NCI-H1694 (cell line): ENCODE measurements at regions not wholly inside any gene's neighbourhood (a gene's known extent, or its start where the extent isn't known, plus 50 kb on each side); places are given as distances from the start of the nearest gene placed in this dataset.

ENCODE experiments used
- DNase-seq: peaks from one replicate; lab custom pipeline; 2025; lab: John Stamatoyannopoulos, UW

- DNase-seq = no peak
Observed at GRCh38 chr1:55673416-55673815, 458.3 kb upstream of the USP24 start.

GRCh38 chr1:55670331-55671082 lies 455.3 kb upstream of the USP24 start:
- DNase-seq = no peak

DNA sequence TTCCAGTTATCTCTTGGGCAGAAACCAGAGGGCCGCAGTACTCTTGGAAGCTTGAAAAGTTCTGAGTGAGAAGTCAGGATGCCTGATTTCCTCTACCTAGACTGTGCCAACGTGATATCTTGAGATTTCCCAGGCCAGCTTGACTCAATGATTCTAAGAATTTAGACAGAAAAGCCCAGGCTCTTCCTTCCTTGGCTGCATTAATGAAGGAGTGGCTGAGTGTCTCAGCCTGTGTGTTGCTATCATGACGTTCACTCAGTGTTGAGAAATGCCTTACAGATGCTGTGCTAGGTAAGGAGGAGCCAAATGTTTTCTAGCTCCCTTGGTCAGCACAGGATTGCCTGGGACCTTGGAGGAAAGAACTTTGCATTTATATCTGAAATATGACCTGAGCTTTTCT lies 454.1 kb upstream of the USP24 start:
- no peak for DNase-seq

- DNase-seq = no peak
Observed at GRCh38 chr1:55662875-55663274, 447.7 kb upstream of the USP24 start.

DNA sequence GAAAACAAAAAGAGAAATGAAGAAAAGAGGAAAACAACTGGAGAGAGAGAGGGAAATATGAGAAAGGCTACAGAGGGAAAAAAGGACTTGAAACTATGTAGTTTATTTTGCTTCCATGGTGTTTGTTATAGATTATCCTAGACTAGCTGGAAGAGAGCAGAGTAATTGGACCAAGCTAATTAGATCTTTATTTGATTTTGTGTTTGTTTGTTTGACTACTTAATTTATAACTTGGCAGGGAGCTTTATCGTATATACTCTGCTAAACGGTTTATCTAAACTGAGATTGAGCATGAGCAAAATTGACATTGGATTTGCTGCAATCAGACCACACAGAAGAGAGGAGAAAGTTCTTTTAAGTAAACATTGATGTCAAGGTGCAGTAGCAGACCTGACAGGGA lies 443.8 kb upstream of the USP24 start:
- no peak for DNase-seq

DNA sequence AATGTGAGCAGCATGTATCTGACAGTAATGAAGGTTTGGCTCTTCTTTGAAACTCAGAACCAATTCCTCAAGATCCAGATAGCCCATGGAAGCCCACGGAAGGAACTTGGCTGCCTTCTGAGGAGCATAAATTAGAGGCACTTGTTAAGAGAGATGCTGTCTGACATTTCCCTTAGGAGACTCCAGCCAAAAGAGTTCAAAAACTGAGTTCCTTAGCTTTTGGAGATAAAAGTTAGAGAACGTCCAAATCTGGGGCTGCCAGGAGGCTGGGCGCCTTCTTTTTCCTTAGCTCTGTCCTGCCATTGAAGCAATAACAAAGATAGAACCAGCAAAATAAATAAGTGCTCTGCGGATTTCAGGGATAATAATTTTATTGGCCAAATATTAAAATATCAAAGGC lies 439.6 kb upstream of the USP24 start:
- no peak for DNase-seq

GRCh38 chr1:55654171-55654570 lies 439.0 kb upstream of the USP24 start:
- DNase-seq = no peak

GRCh38 chr1:55650444-55650843 lies 435.3 kb upstream of the USP24 start:
- no peak for DNase-seq

GRCh38 chr1:55646181-55646580 lies 431.0 kb upstream of the USP24 start:
- no peak for DNase-seq

DNA sequence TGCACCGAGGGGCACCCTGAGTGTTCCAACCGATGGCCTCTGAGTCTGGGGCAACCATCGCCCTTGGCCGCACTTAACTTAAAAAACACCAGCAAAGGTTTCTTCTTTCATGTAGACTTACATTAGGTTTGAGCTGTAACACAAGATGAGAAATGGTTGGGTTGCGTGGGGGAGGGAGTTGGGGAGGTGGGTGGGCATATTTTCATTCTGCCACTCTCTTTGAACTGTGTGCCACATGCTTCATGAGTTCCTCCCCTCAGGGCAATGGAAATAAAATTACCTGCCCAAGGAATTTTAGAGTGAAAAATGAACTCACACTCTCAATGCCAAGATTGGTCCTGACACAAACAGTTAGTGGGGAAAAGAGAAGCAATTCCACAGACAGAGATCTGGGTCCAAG lies 430.1 kb upstream of the USP24 start:
- no peak for DNase-seq

DNA sequence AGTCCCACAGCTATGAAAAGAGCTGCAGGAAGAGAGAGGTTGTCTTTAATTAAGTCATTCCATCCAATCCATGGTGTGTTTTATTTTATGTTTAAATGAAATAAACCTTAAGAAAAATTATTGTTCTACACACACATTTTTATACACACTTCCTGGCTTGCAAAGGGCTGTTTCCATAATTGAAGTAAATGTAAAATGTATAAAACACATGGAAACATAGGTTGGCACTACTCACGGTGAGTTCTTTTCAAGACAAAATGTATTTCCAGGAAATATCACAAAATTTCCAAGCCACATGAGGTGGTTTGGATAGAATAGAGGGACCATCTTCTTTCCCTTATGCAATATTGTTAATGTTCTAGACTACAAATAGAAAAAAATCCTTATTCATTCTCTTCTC lies 426.8 kb upstream of the USP24 start:
- no peak for DNase-seq

DNA sequence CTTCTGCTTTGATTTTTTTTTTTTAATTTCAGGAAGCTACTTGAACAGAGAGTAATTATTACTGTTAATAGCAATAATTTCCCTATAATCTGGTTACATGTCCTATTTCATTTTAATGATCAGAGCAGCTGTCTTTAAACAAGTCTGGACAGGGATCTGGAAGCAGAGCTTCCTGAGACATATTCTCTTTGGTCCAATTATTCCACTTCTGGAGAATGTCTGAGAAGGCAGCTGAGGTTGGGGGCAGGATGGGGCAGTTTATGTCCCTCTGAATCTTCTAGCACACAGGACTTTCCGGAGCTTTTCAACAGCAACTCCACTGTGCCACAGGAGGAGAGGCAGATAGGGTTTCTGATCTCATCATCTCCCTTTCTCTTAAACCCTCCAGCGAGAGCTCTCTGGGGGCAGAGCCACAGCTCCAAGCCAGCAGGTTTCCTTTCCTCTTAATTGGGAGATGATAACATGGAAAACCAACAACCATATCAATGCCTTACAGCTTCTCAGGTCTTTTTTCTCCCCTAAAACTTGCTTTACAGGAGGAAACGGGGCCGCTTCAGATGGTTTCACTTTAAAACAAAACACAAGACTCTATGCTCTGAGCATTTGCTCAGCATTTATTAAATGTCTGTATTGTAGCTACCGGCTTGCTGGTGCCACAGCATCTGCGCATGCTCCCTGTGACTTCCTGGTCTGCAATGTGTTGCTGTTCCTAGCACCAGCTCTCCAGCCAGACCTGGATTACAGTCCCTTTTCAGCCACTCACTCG lies 425.7 kb upstream of the USP24 start:
- DNase-seq = no peak

- no peak for DNase-seq
Observed at GRCh38 chr1:55639526-55639925, 424.4 kb upstream of the USP24 start.

DNA sequence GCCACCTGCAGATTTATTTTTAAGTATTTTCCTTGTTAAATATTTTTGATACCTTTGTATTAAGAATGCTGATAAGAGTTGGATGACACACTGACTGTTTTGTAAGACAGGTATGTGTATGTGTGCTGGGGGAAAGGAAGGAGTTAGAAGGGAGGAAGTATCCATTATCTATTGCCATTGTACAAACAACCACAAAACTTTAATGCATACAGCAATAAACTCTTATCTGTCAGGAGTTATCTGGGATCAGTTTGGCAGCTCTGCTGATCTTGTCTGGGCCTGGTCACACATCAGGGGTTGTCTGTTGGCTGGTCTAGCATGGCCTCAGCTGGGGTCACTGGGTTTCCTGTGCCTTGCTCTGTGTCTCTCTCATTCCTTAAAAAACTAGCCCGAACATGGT lies 423.9 kb upstream of the USP24 start:
- no peak for DNase-seq

GRCh38 chr1:55636696-55637095 lies 421.5 kb upstream of the USP24 start:
- no peak for DNase-seq

DNA sequence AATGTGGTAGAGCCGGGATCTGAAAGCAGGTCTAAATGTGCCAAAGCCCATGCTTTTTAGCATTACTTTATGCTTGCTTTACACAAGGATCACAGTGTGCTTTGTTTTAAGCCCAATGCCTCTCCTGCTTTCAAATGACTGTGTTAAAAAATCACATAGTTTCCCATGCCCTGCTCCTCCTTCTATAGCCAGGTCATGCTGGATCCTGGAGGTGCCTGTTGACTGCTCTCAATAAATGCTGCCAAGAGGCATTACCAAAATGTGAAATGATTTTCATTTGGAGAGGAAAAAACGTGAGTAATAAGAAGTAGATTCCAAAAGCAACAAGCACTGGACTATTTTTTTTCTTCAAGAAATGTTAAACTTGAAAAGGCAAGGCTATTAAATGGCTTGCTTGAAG lies 420.7 kb upstream of the USP24 start:
- no peak for DNase-seq

- no peak for DNase-seq
Observed at GRCh38 chr1:55634516-55634915, 419.4 kb upstream of the USP24 start.

- DNase-seq = no peak
Observed at GRCh38 chr1:55632906-55633305, 417.7 kb upstream of the USP24 start.

- DNase-seq = no peak
Observed at GRCh38 chr1:55632058-55632457, 416.9 kb upstream of the USP24 start.

DNA sequence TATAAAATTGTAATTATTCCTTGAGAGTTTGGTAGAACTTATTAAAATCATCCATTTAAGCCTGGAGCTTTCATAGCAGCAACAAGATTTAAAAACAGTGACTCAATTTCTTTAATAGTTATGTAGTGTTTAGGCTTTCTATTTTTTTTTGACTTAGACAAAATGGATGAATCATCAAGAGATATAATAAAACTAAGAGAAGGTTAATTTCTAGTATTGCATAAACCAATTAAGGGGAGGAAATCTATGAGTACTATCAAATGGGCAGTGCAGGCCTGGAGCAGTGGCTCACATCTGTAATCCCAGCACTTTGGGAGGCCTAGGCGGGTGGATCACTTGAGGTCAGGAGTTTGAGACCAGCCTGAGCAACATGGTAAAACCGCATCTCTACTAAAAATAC lies 416.3 kb upstream of the USP24 start:
- no peak for DNase-seq

DNA sequence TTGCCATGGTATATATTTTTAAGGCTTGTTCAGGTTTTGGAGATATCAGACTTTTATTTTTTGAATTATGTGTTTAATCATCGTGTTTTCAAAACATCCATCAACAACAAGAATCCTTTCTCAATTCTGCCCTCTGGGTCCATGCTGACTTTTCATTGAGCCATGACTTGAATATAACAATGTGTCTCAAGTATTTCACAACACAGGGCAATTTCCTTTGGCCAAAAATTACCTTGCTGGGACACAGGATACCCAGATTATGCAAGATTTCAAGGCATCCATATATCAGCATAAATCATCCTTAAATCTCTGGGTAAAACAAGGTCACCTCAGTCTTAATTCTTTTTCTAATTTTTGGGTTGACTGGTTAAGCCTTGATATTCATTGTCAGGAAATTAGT lies 411.2 kb upstream of the USP24 start:
- no peak for DNase-seq

DNA sequence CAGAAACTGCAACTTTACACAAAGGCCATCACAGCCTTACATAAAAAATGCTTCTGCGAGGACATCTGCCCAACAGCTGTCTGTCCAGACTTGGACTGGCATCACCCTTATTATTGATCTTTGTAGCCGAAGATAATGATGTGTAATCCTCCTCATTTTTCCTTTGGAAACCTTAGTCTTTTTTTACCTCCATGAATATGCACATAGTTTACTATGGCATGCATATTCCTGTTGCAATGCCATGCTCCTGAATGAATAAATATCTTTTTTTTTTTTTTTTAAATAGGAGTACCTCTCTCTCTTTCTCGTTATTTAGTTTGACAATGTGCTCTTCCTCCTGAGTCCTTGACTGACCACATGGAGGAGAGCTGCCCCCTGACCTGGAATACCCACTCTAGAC lies 409.6 kb upstream of the USP24 start:
- no peak for DNase-seq

DNA sequence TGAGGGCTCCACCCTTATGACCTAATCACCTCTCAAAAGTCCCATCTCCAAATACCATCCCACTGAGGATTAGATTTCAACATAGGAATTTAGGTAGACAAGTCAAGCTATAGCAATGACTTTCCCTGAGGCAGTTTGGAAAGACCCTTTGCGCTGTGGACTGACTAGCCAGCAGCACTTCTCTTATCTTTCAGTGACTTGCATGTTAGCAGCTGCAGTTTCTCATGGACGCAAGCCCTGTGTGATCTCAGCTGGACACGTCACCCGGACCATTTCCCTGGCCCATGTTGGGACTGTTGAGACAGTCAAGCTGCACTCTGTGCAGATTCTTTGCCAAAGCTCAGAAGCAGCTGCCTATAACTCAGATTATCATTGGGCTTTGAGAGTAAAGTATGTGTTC lies 408.1 kb upstream of the USP24 start:
- no peak for DNase-seq

GRCh38 chr1:55622074-55622473 lies 406.9 kb upstream of the USP24 start:
- no peak for DNase-seq
